ENCODE measurements at regions not wholly inside any gene's neighbourhood (a gene's known extent, or its start where the extent isn't known, plus 50 kb on each side); places are given as distances from the start of the nearest gene placed in this dataset.
"Not testable (repeated sequence)": the region's sequence is repeated elsewhere in the genome, so short reads cannot be mapped to it uniquely, and the experiment has no call there.

GRCh38 chr16:13795131-13795530 lies 124.8 kb upstream of the ERCC4 start:
- no peak for DNase-seq (ENCODE audit: low read depth in 1 of 2, low spot score in 1 of 2)

GRCh38 chr16:13797718-13798117 lies 122.2 kb upstream of the ERCC4 start:
- no peak for DNase-seq (ENCODE audit: low read depth in 1 of 2, low spot score in 1 of 2)

- no peak for DNase-seq (ENCODE audit: low read depth in 1 of 2, low spot score in 1 of 2)
Measured at GRCh38 chr16:13798211-13798610, 121.7 kb upstream of the ERCC4 start.

- DNase-seq (ENCODE audit: low read depth in 1 of 2, low spot score in 1 of 2): no peak
Measured at GRCh38 chr16:13803974-13804373, 116.0 kb upstream of the ERCC4 start.

DNA sequence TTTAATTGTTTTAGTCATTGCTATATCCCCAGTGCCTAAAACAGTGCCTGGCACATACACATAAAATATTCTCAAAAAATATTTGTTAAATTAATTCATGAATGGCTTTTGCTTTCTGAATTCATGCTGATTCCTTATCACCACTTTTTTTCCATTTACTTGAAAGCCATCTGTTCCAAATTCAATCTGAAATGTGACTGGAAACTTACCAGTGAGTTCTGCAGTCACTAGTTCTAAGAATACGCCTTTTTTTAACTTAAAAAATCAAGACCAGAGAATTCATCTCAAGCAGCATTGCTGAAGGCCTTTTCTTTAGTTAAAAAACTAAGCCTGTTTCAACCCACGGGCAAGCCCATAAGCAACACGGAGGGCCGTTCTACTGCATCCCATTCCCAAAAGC lies 114.0 kb upstream of the ERCC4 start:
- DNase-seq (ENCODE audit: low read depth in 1 of 2, low spot score in 1 of 2): no peak

DNA sequence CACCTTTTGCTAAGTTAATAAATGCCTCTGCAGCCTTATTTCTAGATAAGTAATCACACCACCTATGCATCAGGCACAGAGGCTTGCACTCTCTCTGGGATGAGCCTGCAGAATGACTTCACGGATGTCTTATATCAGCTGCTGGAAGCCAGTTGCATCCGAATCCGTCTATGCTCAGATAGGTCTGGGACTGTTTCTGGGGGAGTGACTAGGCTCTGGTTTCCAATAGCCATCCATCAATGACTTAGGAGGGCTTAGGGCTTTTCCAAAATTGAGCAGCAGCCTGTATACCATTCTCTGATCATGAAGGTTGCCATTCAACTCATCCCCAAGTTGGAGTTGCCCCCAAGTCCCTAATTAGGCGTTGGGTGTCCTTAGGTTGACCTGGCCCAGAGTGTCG lies 113.3 kb upstream of the ERCC4 start:
- no peak for DNase-seq (ENCODE audit: low read depth in 1 of 2, low spot score in 1 of 2)

- DNase-seq (ENCODE audit: low read depth in 1 of 2, low spot score in 1 of 2): no peak
Measured at GRCh38 chr16:13808102-13808501, 111.9 kb upstream of the ERCC4 start.

GRCh38 chr16:13809765-13810164 lies 110.2 kb upstream of the ERCC4 start:
- DNase-seq (ENCODE audit: low read depth in 1 of 2, low spot score in 1 of 2): no peak

GRCh38 chr16:13811834-13812233 lies 108.1 kb upstream of the ERCC4 start:
- DNase-seq (ENCODE audit: low read depth in 1 of 2, low spot score in 1 of 2): no peak

GRCh38 chr16:13816701-13817100 lies 103.3 kb upstream of the ERCC4 start:
- DNase-seq (ENCODE audit: low read depth in 1 of 2, low spot score in 1 of 2): no peak

DNA sequence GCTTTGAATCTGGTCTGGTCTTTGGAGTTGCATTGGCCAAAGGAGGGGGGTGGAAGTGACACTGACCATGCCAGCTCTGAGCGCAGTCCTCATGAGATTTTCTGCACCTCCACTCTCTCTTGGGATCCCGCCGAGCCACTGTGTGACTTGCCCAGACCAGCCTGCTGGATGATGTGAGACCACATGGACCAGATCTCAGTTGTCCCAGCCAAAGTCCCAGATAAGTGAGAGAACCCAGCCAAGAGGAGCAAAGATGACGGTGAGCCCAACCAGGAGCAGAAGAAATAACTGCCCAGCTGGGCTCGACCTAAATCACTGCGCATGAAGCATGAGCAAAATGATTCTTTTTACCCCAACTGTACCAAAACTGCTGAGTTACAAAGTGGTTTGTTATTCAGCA lies 96.5 kb upstream of the ERCC4 start:
- no peak for DNase-seq (ENCODE audit: low read depth in 1 of 2, low spot score in 1 of 2)

DNA sequence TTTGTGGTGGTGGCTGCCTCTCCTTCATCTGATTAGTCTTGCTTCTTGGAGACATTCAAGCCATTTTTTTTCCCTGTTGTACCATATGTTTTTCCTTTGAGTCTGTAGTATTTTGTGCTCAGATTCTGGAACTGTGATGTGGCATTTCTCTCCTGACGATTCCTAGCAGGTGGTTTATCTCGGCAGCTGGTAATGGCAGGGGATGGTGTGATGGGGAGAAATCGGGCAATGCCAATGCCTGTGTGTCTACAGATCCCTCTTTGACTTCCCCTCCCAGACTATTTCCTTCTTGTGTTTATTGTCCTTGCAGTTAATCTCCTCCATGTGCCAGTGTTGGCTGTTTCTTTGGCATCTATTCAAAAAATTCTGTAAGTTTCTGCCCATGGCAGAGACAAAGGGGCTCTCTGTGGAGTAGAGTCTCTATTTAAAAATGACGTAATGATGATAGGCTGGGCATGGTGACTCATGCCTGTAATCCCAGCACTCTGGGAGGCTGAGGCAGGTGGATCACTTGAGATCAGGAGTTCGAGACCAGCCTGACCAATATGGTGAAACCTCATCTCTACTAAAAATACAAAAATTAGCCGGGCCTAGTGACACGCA lies 90.2 kb upstream of the ERCC4 start:
- no peak for DNase-seq (ENCODE audit: low read depth in 1 of 2, low spot score in 1 of 2)

GRCh38 chr16:13833515-13833914 lies 86.4 kb upstream of the ERCC4 start:
- no peak for DNase-seq (ENCODE audit: low read depth in 1 of 2, low spot score in 1 of 2)

DNA sequence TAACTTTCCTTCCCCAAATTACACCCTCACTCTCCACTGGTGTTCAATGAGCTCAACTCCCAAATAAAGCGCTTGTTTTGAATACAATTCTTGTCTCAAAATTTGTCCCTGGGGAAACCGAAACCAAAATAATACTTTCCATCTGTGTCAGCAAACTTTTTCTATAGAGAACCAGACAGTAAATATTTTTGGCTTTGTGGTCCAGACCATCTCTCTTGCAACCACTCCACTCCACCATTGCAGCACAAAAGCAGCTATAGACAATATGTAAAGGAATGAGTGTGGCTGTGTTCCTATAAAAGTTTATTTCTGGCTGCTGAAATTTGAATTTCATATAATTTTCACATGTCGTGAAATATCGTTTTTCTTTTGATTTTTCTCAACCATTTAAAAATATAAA lies 84.6 kb upstream of the ERCC4 start:
- DNase-seq (ENCODE audit: low read depth in 1 of 2, low spot score in 1 of 2): no peak

DNA sequence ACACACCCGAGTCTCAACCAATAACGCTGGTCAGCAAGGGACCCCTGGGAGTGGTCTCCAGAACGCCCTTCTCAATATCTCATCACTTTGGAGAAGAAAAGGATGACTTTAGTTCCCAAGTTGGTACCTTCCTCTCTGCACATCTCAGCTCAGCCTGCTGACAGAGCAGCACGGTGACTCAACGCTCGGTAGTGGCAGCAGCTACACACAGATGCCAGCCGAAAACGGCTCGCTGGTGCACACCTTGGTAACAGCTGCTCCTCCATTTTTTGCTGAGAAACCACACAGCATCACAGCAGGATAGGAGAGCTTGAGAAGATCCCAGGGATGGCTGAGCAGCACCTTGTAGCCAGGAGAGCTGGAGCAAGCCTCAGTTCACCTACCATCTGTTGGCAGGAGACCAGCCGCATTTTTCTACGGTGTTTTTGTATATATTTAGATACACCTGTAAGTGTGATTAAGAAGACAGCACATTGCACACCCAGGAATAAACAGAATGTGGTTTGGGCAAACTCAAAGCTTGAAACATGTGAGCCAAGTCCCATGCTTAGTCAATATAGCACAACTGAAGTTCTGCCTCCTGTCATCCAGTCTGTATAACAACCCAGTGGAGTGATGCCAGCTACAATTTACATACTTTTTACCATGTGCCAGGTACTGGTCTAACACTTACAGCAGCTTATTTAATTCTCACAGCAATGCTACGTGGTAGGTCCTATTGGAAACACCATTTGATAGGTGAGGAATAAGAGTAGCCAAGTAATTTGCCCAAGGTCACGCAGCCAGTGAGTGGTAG lies 83.8 kb upstream of the ERCC4 start:
- no peak for DNase-seq (ENCODE audit: low read depth in 1 of 2, low spot score in 1 of 2)

GRCh38 chr16:13838401-13839190 lies 81.4 kb upstream of the ERCC4 start:
- DNase-seq (ENCODE audit: low read depth in 1 of 2, low spot score in 1 of 2): no peak

DNA sequence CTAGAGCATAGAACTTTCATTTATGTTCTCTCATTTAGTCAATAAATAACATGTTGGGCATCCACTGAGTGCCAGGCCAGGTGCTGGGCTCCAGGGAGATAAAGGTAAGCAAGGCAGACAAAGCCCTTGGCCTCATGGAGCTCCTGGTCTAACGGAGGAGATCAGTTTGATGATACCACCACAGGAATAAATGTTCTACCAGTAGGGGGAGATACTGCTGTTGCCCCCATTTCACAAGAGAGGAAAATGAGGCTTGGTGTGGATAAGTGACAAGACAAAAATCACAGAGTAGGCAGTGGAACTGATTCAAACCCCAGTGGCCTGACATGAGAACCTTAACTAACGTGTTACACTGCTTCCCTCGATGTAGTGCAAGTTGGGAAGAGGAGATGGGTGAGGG lies 80.4 kb upstream of the ERCC4 start:
- no peak for DNase-seq (ENCODE audit: low read depth in 1 of 2, low spot score in 1 of 2)

GRCh38 chr16:13845232-13845631 lies 74.7 kb upstream of the ERCC4 start:
- DNase-seq (ENCODE audit: low read depth in 1 of 2, low spot score in 1 of 2): no peak

- no peak for DNase-seq (ENCODE audit: low read depth in 1 of 2, low spot score in 1 of 2)
Measured at GRCh38 chr16:13848795-13849194, 71.2 kb upstream of the ERCC4 start.

- not testable (repeated sequence) for DNase-seq (ENCODE audit: low read depth in 1 of 2, low spot score in 1 of 2)
Measured at GRCh38 chr16:13850173-13850572, 69.8 kb upstream of the ERCC4 start.

- DNase-seq (ENCODE audit: low read depth in 1 of 2, low spot score in 1 of 2): no peak
Measured at GRCh38 chr16:13852827-13853226, 67.1 kb upstream of the ERCC4 start.

DNA sequence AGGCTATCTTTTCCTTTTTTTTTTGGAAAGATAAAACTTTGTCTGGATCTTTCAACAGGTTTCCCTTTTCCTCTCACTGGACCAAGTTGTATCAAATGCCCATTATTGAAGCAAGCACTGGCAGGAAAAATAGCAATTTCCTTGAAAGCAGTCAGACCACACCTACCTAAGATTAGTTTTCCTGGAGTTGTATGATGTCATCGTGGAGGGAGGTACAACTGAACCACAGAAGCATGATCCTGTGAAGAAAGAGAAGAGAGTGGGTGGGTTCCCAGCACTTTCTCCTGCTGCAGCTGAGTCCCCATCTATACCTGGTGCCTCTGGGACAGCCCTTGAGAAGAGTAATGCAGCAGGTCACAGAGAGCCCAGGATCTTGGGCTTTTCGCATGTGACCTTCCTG lies 63.6 kb upstream of the ERCC4 start:
- no peak for DNase-seq (ENCODE audit: low read depth in 1 of 2, low spot score in 1 of 2)

All from activated CD4-positive, alpha-beta T cell treated with anti-CD3 and anti-CD28 coated beads, Interleukin-2, amount 50 U/mL, for 24 hours (primary cell).